Liver (tissue), 8 donors: ENCODE measurements at regions not wholly inside any gene's neighbourhood (a gene's known extent, or its start where the extent isn't known, plus 50 kb on each side); places are given as distances from the start of the nearest gene placed in this dataset.

Source experiments
- DNase-seq: peaks from one replicate; pipeline ENCODE4 v3.0.0-alpha.2; 2017; ENCODE audit warnings: low spot score
- H3K27ac ChIP-seq, 2 donors: one replicate each; pipeline ENCODE4 v1.7.0; 2013; ENCODE audit warnings: inconsistent platforms in 2 of 2, low read length in 2 of 2, control low read depth in 1 of 2, low read depth in 1 of 2, mild to moderate bottlenecking in 1 of 2
- H3K27me3 ChIP-seq, 4 donors: one replicate each; pipeline versions ENCODE4 v1.6.1 to v1.7.0; 2013; ENCODE audit warnings: low read length in 3 of 4, inconsistent platforms in 1 of 4, mild to moderate bottlenecking in 1 of 4, moderate library complexity in 1 of 4; ENCODE audit not compliant: control insufficient read depth in 4 of 4, insufficient read depth in 4 of 4
- H3K36me3 ChIP-seq, 4 donors: one replicate each; pipeline versions ENCODE4 v1.6.1 to v1.7.0; 2013; ENCODE audit warnings: low read length in 3 of 4, mild to moderate bottlenecking in 3 of 4, low read depth in 1 of 4, moderate library complexity in 1 of 4; ENCODE audit not compliant: control insufficient read depth in 4 of 4, insufficient read depth in 3 of 4
- H3K4me1 ChIP-seq, 4 donors: one replicate each; pipeline versions ENCODE4 v1.6.1 to v1.7.0; 2013; ENCODE audit warnings: low read length in 3 of 4, mild to moderate bottlenecking in 3 of 4, moderate library complexity in 1 of 4; ENCODE audit not compliant: control insufficient read depth in 4 of 4, insufficient read depth in 4 of 4
- H3K4me3 ChIP-seq, 3 donors: one replicate each; pipeline versions ENCODE4 v1.6.1 to v1.7.0; 2013; ENCODE audit warnings: low read length in 3 of 3, control low read depth in 1 of 3, low read depth in 1 of 3, mild to moderate bottlenecking in 1 of 3
- H3K9ac ChIP-seq, 2 donors: one replicate each; pipeline ENCODE4 v1.7.0; 2013; ENCODE audit warnings: low read length in 2 of 2, mild to moderate bottlenecking in 2 of 2, moderate library complexity in 2 of 2, control low read depth in 1 of 2, low read depth in 1 of 2
- H3K9me3 ChIP-seq, 4 donors: one replicate each; pipeline versions ENCODE4 v1.6.1 to v1.7.0; 2013; ENCODE audit warnings: low read length in 3 of 4; ENCODE audit not compliant: control insufficient read depth in 4 of 4
- ATF3 ChIP-seq: IDR thresholded peaks from 2 replicates; pipeline ENCODE4 v1.6.1; 2016; ENCODE audit warnings: antibody characterized with exemption
- EGR1 ChIP-seq, 2 donors: IDR thresholded peaks; 2 replicates each; pipeline ENCODE4 v1.6.1; 2016 to 2018; ENCODE audit warnings: antibody characterized with exemption in 2 of 2, low read depth in 2 of 2
- FOXA2 ChIP-seq: IDR thresholded peaks from 2 replicates; pipeline ENCODE4 v1.6.1; 2016; ENCODE audit warnings: antibody characterized with exemption
- HNF4A ChIP-seq, 2 donors: conservative IDR thresholded peaks; 2 replicates each; pipeline ENCODE4 v1.6.1; 2016; ENCODE audit warnings: antibody characterized with exemption in 2 of 2, mild to moderate bottlenecking in 2 of 2
- HNF4G ChIP-seq: IDR thresholded peaks from 2 replicates; pipeline ENCODE4 v1.6.1; 2016; ENCODE audit warnings: antibody characterized with exemption
- JUND ChIP-seq, 2 donors: IDR thresholded peaks; 2 replicates each; pipeline ENCODE4 v1.6.1; 2016; ENCODE audit warnings: antibody characterized with exemption in 2 of 2
- MAX ChIP-seq: IDR thresholded peaks from 2 replicates; pipeline ENCODE4 v1.6.1; 2016; ENCODE audit warnings: antibody characterized with exemption
- NR2F2 ChIP-seq: IDR thresholded peaks from 2 replicates; pipeline ENCODE4 v1.6.1; 2016; ENCODE audit warnings: antibody characterized with exemption
- RAD21 ChIP-seq, 2 donors: IDR thresholded peaks; 2 replicates each; pipeline ENCODE4 v1.6.1; 2016; ENCODE audit warnings: antibody characterized with exemption in 2 of 2, mild to moderate bottlenecking in 2 of 2
- RXRA ChIP-seq, 2 donors: IDR thresholded peaks; 2 replicates each; pipeline ENCODE4 v1.6.1; 2017 to 2018; ENCODE audit warnings: antibody characterized with exemption in 2 of 2, mild to moderate bottlenecking in 1 of 2
- SP1 ChIP-seq: IDR thresholded peaks from 2 replicates; pipeline ENCODE4 v1.6.1; 2018; ENCODE audit warnings: antibody characterized with exemption, mild to moderate bottlenecking
- TAF1 ChIP-seq: conservative IDR thresholded peaks from 2 replicates; pipeline ENCODE4 v1.6.1; 2016; ENCODE audit warnings: antibody characterized with exemption, mild to moderate bottlenecking
- YY1 ChIP-seq: IDR thresholded peaks from 2 replicates; pipeline ENCODE4 v1.6.1; 2016; ENCODE audit warnings: antibody characterized with exemption, mild to moderate bottlenecking
- WGBS: extraction: QIAGEN DNeasy Blood & Tissue Kit; methylation state at CpG from one replicate; pipeline ENCODE4 v1.1.7; 2013; 5-methylcytosine and 5-hydroxymethylcytosine counted together
- TF ChIP-seq, protein P1 (sequence below): fragments of 150-350 bp; IDR thresholded peaks from 2 replicates; pipeline ENCODE4 v1.5.1; 2017; ENCODE audit warnings: improper control_type of control experiment, low read depth, low read length; ENCODE audit not compliant: missing input control
- TF ChIP-seq, protein P2 (sequence below): IDR thresholded peaks from 2 replicates; pipeline ENCODE4 v1.6.1; 2016; ENCODE audit warnings: antibody characterized with exemption, mild to moderate bottlenecking
- donor health status: healthy.
- donor health status: healthy.
- donor health status: healthy.
- donor health status: healthy.
- donor health status: healthy.

DNA sequence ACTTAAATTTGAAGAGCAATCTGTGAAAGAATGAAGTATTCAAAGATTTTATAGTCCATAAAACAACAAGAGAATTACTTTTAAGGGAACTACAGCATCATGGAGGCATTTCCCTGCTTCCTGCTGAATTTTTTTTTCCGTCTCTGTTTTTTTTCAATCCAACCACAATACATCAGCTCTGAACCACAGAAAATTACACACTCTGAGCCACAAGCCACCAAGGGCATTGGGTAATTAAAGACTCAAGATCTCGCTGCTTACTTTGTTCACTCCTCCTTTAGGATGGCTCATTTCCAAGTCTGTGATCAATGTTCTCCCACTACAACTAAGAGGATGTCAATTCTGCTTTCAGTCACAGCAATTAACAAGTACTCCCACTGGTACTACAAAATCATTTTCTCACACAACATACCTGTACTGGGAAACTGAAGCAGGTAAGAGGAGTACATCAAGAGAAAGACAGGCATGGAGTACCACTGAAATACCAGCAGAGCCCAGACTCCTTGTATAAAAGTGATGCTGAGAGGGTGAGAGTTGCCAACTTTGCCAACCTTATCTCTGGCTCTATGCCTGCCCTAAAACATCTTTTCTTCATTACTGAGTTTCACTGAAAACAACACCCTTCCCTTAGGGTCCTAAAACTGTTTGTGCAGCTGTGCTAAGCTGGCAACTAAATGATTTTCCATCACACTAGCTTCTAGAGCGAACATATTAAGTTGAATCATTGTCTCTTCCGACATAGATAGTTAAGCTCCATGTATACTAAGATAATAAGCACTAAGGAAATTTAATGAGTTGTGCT, 105.8 kb upstream of the MAGEB18 start:
- Histone ChIP-seq H3K27me3 (peaks cover 0 to 4% (median 0%) of the 10 kb centered on the region in 4 donors), H3K9me3 (peaks cover 0 to 3% (median 0%) of the 10 kb centered on the region in 4 donors), H3K4me3 (no peak overlapping the region), H3K36me3 (no peaks in the 10 kb centered on the region), H3K9ac (no peak overlapping the region), H3K4me1 (no peaks in the 10 kb centered on the region), H3K27ac (no peak overlapping the region)
- no peak for DNase-seq
- TF ChIP-seq MAX (no peak), HNF4A (conservative IDR thresholded peaks at IDR 0.05) (no peak), HNF4G (no peak), YY1 (no peak), RAD21 (IDR thresholded peaks at IDR 0.05) (no peak), NR2F2 (no peak), SP1 (no peak), ATF3 (no peak), JUND (IDR thresholded peaks at IDR 0.05) (no peak)
- TF ChIP-seq, protein P1, sequence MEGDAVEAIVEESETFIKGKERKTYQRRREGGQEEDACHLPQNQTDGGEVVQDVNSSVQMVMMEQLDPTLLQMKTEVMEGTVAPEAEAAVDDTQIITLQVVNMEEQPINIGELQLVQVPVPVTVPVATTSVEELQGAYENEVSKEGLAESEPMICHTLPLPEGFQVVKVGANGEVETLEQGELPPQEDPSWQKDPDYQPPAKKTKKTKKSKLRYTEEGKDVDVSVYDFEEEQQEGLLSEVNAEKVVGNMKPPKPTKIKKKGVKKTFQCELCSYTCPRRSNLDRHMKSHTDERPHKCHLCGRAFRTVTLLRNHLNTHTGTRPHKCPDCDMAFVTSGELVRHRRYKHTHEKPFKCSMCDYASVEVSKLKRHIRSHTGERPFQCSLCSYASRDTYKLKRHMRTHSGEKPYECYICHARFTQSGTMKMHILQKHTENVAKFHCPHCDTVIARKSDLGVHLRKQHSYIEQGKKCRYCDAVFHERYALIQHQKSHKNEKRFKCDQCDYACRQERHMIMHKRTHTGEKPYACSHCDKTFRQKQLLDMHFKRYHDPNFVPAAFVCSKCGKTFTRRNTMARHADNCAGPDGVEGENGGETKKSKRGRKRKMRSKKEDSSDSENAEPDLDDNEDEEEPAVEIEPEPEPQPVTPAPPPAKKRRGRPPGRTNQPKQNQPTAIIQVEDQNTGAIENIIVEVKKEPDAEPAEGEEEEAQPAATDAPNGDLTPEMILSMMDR: no peak
- WGBS: 73% methylated on average over 4 of the region's 4 CpGs

DNA sequence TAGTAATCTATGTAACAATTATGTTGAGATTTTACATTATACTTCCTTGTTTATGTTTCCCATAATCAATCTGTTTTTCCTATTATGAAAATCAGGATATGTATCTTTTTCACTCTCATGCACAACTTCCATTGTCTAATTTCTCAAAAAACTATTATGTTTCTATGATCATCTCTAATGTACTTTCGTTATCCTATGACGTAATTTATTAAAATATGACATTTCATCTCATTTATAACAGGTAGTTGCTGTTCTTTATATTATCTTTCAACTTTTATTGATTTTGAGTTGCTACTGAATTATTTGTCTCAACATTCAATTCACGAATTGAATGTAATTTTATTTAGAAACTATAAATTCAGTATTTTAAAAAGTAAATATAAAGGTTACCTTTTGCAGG, 100.8 kb upstream of the MAGEB18 start:
- H3K4me3 ChIP-seq: no peak overlapping the region
- 83% methylated on average over 3 of the region's 3 CpGs for WGBS
- no peak for DNase-seq
- no peak for TF ChIP-seq JUND (IDR thresholded peaks at IDR 0.05)
- no peak for TF ChIP-seq HNF4G
- TF ChIP-seq, protein P2, sequence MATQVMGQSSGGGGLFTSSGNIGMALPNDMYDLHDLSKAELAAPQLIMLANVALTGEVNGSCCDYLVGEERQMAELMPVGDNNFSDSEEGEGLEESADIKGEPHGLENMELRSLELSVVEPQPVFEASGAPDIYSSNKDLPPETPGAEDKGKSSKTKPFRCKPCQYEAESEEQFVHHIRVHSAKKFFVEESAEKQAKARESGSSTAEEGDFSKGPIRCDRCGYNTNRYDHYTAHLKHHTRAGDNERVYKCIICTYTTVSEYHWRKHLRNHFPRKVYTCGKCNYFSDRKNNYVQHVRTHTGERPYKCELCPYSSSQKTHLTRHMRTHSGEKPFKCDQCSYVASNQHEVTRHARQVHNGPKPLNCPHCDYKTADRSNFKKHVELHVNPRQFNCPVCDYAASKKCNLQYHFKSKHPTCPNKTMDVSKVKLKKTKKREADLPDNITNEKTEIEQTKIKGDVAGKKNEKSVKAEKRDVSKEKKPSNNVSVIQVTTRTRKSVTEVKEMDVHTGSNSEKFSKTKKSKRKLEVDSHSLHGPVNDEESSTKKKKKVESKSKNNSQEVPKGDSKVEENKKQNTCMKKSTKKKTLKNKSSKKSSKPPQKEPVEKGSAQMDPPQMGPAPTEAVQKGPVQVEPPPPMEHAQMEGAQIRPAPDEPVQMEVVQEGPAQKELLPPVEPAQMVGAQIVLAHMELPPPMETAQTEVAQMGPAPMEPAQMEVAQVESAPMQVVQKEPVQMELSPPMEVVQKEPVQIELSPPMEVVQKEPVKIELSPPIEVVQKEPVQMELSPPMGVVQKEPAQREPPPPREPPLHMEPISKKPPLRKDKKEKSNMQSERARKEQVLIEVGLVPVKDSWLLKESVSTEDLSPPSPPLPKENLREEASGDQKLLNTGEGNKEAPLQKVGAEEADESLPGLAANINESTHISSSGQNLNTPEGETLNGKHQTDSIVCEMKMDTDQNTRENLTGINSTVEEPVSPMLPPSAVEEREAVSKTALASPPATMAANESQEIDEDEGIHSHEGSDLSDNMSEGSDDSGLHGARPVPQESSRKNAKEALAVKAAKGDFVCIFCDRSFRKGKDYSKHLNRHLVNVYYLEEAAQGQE: no peak
- TF ChIP-seq TAF1: no peak
- no peak for TF ChIP-seq RXRA (IDR thresholded peaks at IDR 0.05)
- TF ChIP-seq EGR1 (IDR thresholded peaks at IDR 0.05; ENCODE audit: low read depth in 2 of 2): no peak
- TF ChIP-seq FOXA2: no peak
- TF ChIP-seq RAD21 (IDR thresholded peaks at IDR 0.05): no peak
- TF ChIP-seq, protein P1: no peak
- no peak for TF ChIP-seq MAX
- TF ChIP-seq ATF3: no peak
- no peak overlapping the region for H3K9ac ChIP-seq
- no peaks in the 10 kb centered on the region for H3K27me3 ChIP-seq
- peaks cover 0 to 3% (median 0%) of the 10 kb centered on the region in 4 donors for H3K9me3 ChIP-seq
- H3K27ac ChIP-seq: no peak overlapping the region
- no peaks in the 10 kb centered on the region for H3K36me3 ChIP-seq
- no peaks in the 10 kb centered on the region for H3K4me1 ChIP-seq
